Adipocyte (in vitro differentiated cells): ENCODE measurements at regions not wholly inside any gene's neighbourhood (a gene's known extent, or its start where the extent isn't known, plus 50 kb on each side); places are given as distances from the start of the nearest gene placed in this dataset.

Experiments used
- DNase-seq: peaks from one replicate; pipeline ENCODE4 v3.0.0-alpha.2; 2015; ENCODE audit warnings: low read depth
- H3K27me3 ChIP-seq: replicated peaks from 2 replicates; pipeline ENCODE4 v1.7.0; 2013; ENCODE audit warnings: mild to moderate bottlenecking, low read length, moderate library complexity; ENCODE audit not compliant: control insufficient read depth, insufficient read depth
- H3K36me3 ChIP-seq: 2 replicates; pipeline ENCODE4 v1.7.0; 2013; ENCODE audit warnings: low read length, mild to moderate bottlenecking, moderate library complexity; ENCODE audit not compliant: control insufficient read depth, insufficient read depth, severe bottlenecking
- H3K4me1 ChIP-seq: 2 replicates; pipeline ENCODE4 v1.7.0; 2013; ENCODE audit warnings: mild to moderate bottlenecking, low read length, moderate library complexity; ENCODE audit not compliant: control insufficient read depth, insufficient read depth
- H3K4me3 ChIP-seq: 2 replicates; pipeline ENCODE4 v1.7.0; 2013; ENCODE audit warnings: mild to moderate bottlenecking, low read length, moderate library complexity
- H3K9ac ChIP-seq: 2 replicates; pipeline ENCODE4 v1.7.0; 2013; ENCODE audit warnings: mild to moderate bottlenecking, low read length, moderate library complexity
- H3K9me3 ChIP-seq: 2 replicates; pipeline ENCODE4 v1.7.0; 2013; ENCODE audit warnings: mild to moderate bottlenecking, low read length, moderate library complexity; ENCODE audit not compliant: control insufficient read depth

- no peak overlapping the region for H3K4me3 ChIP-seq
- H3K27me3 ChIP-seq, result no peaks in the 10 kb centered on the region
- H3K36me3 ChIP-seq, result no peaks in the 10 kb centered on the region
- no peak overlapping the region for H3K9ac ChIP-seq
- H3K4me1 ChIP-seq, result no peaks in the 10 kb centered on the region
- DNase-seq, result no peak
- H3K9me3 ChIP-seq, result peaks cover 17% of the 10 kb centered on the region
Observed at GRCh38 chrX:58051346-58051745, 141.1 kb upstream of the ZXDA start.

- H3K27me3 ChIP-seq, result no peaks in the 10 kb centered on the region
- H3K9ac ChIP-seq, result no peak overlapping the region
- no peaks in the 10 kb centered on the region for H3K36me3 ChIP-seq
- no peak for DNase-seq
- no peak overlapping the region for H3K4me3 ChIP-seq
- peaks cover 38% of the 10 kb centered on the region for H3K9me3 ChIP-seq
- no peaks in the 10 kb centered on the region for H3K4me1 ChIP-seq
Observed at GRCh38 chrX:58044130-58044529, 133.9 kb upstream of the ZXDA start.

- peaks cover 18% of the 10 kb centered on the region for H3K9me3 ChIP-seq
- peak; percentile 34 for DNase-seq
- peaks cover 33% of the 10 kb centered on the region for H3K27me3 ChIP-seq
- no peaks in the 10 kb centered on the region for H3K36me3 ChIP-seq
- H3K4me3 ChIP-seq, result no peak overlapping the region
- H3K4me1 ChIP-seq, result no peaks in the 10 kb centered on the region
- H3K9ac ChIP-seq, result no peak overlapping the region
Observed at GRCh38 chrX:58025979-58026378, 115.7 kb upstream of the ZXDA start.

- Histone ChIP-seq H3K4me1 (no peaks in the 10 kb centered on the region), H3K36me3 (no peaks in the 10 kb centered on the region)
- no peak for DNase-seq
Observed at GRCh38 chrX:57985951-57986350, 75.7 kb upstream of the ZXDA start.

GRCh38 chrX:57984620-57985019 is 74.4 kb upstream of the ZXDA start:
- Histone ChIP-seq H3K27me3 (no peaks in the 10 kb centered on the region), H3K9me3 (peaks cover 34% of the 10 kb centered on the region), H3K4me1 (no peaks in the 10 kb centered on the region), H3K4me3 (no peak overlapping the region), H3K36me3 (no peaks in the 10 kb centered on the region), H3K9ac (no peak overlapping the region)
- DNase-seq, result no peak

More at GRCh38 chrX:57985951-57986350, 75.7 kb upstream of the ZXDA start:
- Histone ChIP-seq H3K4me3 (no peak overlapping the region), H3K9me3 (peaks cover 36% of the 10 kb centered on the region), H3K27me3 (no peaks in the 10 kb centered on the region), H3K9ac (no peak overlapping the region)

DNA sequence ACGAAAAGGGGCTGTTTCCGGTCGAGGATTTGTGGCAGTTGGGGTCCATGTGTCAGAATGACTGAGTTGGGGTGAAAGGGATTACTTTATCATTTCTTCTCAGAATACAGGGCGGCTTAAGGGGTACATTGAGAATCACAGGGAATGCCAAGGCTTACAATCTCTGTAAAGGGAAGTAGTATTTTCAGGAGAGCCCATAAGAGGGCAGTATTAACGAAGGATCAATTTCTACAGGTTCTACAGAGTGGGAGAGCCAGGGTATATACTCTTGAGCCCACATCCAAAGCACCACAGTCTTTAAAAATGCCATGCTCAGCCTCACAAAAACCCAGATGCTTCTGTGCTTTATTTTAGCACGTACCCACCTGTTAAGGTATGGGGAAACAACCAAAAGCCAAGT is 67.7 kb upstream of the ZXDA start:
- H3K9me3 ChIP-seq, result peaks cover 4% of the 10 kb centered on the region
- H3K4me1 ChIP-seq, result no peaks in the 10 kb centered on the region
- no peaks in the 10 kb centered on the region for H3K36me3 ChIP-seq
- H3K4me3 ChIP-seq, result no peak overlapping the region
- H3K27me3 ChIP-seq, result no peaks in the 10 kb centered on the region
- no peak overlapping the region for H3K9ac ChIP-seq
- no peak for DNase-seq

GRCh38 chrX:57964975-57965374 is 54.7 kb upstream of the ZXDA start:
- no peak overlapping the region for H3K9ac ChIP-seq
- no peak overlapping the region for H3K4me3 ChIP-seq
- no peak for DNase-seq
- no peaks in the 10 kb centered on the region for H3K4me1 ChIP-seq
- no peaks in the 10 kb centered on the region for H3K36me3 ChIP-seq
- peaks cover 38% of the 10 kb centered on the region for H3K9me3 ChIP-seq
- no peaks in the 10 kb centered on the region for H3K27me3 ChIP-seq
